ENCODE measurements at regions not wholly inside any gene's neighbourhood (a gene's known extent, or its start where the extent isn't known, plus 50 kb on each side); places are given as distances from the start of the nearest gene placed in this dataset.

DNA sequence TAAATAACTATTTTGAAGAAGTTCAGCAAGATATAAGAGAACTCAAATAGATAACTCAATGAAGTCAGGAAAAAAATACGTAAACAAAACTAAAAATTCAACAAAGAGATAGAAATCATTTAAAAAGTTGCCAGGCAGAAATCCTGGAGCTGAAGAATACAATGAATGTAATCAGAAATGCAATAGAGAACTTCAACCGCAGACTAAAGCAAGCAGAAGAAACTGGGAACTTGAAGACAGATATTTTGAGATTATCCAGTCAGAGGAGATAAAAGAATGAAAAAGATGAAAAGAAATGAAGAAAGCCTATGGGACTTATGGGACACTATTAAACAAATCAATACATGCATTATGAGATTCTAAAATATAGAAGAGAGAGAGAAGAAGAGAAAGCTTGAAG, 129.1 kb upstream of the LPAR1 start:
- TF ChIP-seq, protein P1, sequence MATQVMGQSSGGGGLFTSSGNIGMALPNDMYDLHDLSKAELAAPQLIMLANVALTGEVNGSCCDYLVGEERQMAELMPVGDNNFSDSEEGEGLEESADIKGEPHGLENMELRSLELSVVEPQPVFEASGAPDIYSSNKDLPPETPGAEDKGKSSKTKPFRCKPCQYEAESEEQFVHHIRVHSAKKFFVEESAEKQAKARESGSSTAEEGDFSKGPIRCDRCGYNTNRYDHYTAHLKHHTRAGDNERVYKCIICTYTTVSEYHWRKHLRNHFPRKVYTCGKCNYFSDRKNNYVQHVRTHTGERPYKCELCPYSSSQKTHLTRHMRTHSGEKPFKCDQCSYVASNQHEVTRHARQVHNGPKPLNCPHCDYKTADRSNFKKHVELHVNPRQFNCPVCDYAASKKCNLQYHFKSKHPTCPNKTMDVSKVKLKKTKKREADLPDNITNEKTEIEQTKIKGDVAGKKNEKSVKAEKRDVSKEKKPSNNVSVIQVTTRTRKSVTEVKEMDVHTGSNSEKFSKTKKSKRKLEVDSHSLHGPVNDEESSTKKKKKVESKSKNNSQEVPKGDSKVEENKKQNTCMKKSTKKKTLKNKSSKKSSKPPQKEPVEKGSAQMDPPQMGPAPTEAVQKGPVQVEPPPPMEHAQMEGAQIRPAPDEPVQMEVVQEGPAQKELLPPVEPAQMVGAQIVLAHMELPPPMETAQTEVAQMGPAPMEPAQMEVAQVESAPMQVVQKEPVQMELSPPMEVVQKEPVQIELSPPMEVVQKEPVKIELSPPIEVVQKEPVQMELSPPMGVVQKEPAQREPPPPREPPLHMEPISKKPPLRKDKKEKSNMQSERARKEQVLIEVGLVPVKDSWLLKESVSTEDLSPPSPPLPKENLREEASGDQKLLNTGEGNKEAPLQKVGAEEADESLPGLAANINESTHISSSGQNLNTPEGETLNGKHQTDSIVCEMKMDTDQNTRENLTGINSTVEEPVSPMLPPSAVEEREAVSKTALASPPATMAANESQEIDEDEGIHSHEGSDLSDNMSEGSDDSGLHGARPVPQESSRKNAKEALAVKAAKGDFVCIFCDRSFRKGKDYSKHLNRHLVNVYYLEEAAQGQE (IDR thresholded peaks at IDR 0.05; ENCODE audit: low read depth, low read length), result no peak
- TF ChIP-seq CTCF (IDR thresholded peaks at IDR 0.05 in 2 of 3, conservative IDR thresholded peaks at IDR 0.05 in 1 of 3; ENCODE audit: control insufficient read depth in 2 of 3, extremely low read depth in 1 of 3, insufficient read depth in 1 of 3, low read depth in 3 of 3, low read length in 3 of 3) (no peak), CEBPB (IDR thresholded peaks at IDR 0.05; ENCODE audit: borderline replicate concordance in 1 of 2, low read depth in 2 of 2, low read length in 2 of 2) (no peak)

Data from GM12878 (cell line).